Tibial artery (tissue), 4 donors: ENCODE measurements at regions not wholly inside any gene's neighbourhood (a gene's known extent, or its start where the extent isn't known, plus 50 kb on each side); places are given as distances from the start of the nearest gene placed in this dataset.

Experiments
- DNase-seq, 2 donors: peaks; one replicate each; pipeline ENCODE4 v3.0.0-alpha.2; 2019
- H3K27ac ChIP-seq, 2 donors: fragments of 200-600 bp; sonication (generic) in 1 of 2; 1 replicate in 1 of 2; 2 replicates in 1 of 2; pipeline ENCODE4 v1.5.1; 2018 to 2019; ENCODE audit warnings: mild to moderate bottlenecking in 1 of 2
- H3K27me3 ChIP-seq, 2 donors: fragments of 200-600 bp; sonication (generic) in 1 of 2; one replicate each; pipeline versions ENCODE4 v1.5.1 to v1.6.0; 2016 to 2019
- H3K36me3 ChIP-seq, 3 donors: fragments of 200-600 bp; sonication (generic) in 2 of 3; one replicate each; pipeline ENCODE4 v1.5.1; 2016 to 2019; ENCODE audit warnings: mild to moderate bottlenecking in 2 of 3
- H3K4me1 ChIP-seq, 4 donors: fragments of 200-600 bp; sonication (generic) in 2 of 4; 1 replicate in 3 of 4; 2 replicates in 1 of 4; pipeline ENCODE4 v1.5.1; 2016 to 2019
- H3K4me3 ChIP-seq, 2 donors: fragments of 200-600 bp; sonication (generic) in 1 of 2; 1 replicate in 1 of 2; 2 replicates in 1 of 2; pipeline ENCODE4 v1.5.1; 2018 to 2019; ENCODE audit warnings: mild to moderate bottlenecking in 2 of 2
- H3K9me3 ChIP-seq, 3 donors: fragments of 200-600 bp; sonication (generic) in 1 of 3; one replicate each; pipeline ENCODE4 v1.5.1; 2016 to 2019
- CTCF ChIP-seq, 2 experiments: fragments of 200-600 bp in 1 of 2; fragments of 450-650 bp in 1 of 2; IDR thresholded peaks; one replicate each; pipeline ENCODE4 v1.5.1; 2017 to 2019; ENCODE audit warnings: antibody characterized with exemption in 2 of 2, mild to moderate bottlenecking in 1 of 2, moderate library complexity in 1 of 2
- intact Hi-C: fragments of 100-400 bp; cut with DNase I; formaldehyde crosslinking; loops from one replicate; pipeline ENCODE4 v1.15.0; 2023; ENCODE audit warnings: low total_unique reads

- Histone ChIP-seq H3K36me3 (no peaks in the 10 kb centered on the region), H3K27ac (no peak overlapping the region), H3K4me1 (no peaks in the 10 kb centered on the region), H3K27me3 (peaks cover 0 to 40% of the 10 kb centered on the region in 2 donors), H3K4me3 (no peak overlapping the region), H3K9me3 (peaks cover 0 to 4% (median 3%) of the 10 kb centered on the region in 3 donors)
- TF ChIP-seq CTCF (IDR thresholded peaks at IDR 0.05), result no peak
- no peak for DNase-seq
- intact Hi-C loops, result no loop called here
Measured at GRCh38 chr1:38273196-38273804, 226.7 kb upstream of the POU3F1 start.

GRCh38 chr1:38272515-38272914 lies 225.9 kb upstream of the POU3F1 start:
- H3K4me3 ChIP-seq, result no peak overlapping the region
- no peaks in the 10 kb centered on the region for H3K36me3 ChIP-seq
- DNase-seq, result no peak
- no peak overlapping the region for H3K27ac ChIP-seq
- H3K4me1 ChIP-seq, result no peaks in the 10 kb centered on the region
- intact Hi-C loops, result no loop called here
- TF ChIP-seq CTCF (IDR thresholded peaks at IDR 0.05), result no peak
- H3K9me3 ChIP-seq, result no peaks in the 10 kb centered on the region
- peaks cover 0 to 42% of the 10 kb centered on the region in 2 donors for H3K27me3 ChIP-seq

- intact Hi-C loops, result no loop called here
- no peak for DNase-seq
- H3K4me1 ChIP-seq, result no peaks in the 10 kb centered on the region
- H3K9me3 ChIP-seq, result no peaks in the 10 kb centered on the region
- H3K36me3 ChIP-seq, result no peaks in the 10 kb centered on the region
- TF ChIP-seq CTCF (IDR thresholded peaks at IDR 0.05), result no peak
- H3K27me3 ChIP-seq, result peaks cover 0 to 53% of the 10 kb centered on the region in 2 donors
- H3K4me3 ChIP-seq, result no peak overlapping the region
- no peak overlapping the region for H3K27ac ChIP-seq
Measured at GRCh38 chr1:38270849-38271633, 224.4 kb upstream of the POU3F1 start.

GRCh38 chr1:38269923-38270848 lies 223.6 kb upstream of the POU3F1 start:
- H3K9me3 ChIP-seq, result no peaks in the 10 kb centered on the region
- intact Hi-C loops, result no loop called here
- no peak for DNase-seq
- H3K4me3 ChIP-seq, result no peak overlapping the region
- H3K27me3 ChIP-seq, result peaks cover 0 to 55% of the 10 kb centered on the region in 2 donors
- no peaks in the 10 kb centered on the region for H3K36me3 ChIP-seq
- no peak for TF ChIP-seq CTCF (IDR thresholded peaks at IDR 0.05)
- no peaks in the 10 kb centered on the region for H3K4me1 ChIP-seq
- H3K27ac ChIP-seq, result no peak overlapping the region

GRCh38 chr1:38268226-38268625 lies 221.6 kb upstream of the POU3F1 start:
- Histone ChIP-seq H3K4me1 (no peaks in the 10 kb centered on the region), H3K27me3 (peaks cover 0 to 57% of the 10 kb centered on the region in 2 donors), H3K36me3 (no peaks in the 10 kb centered on the region), H3K9me3 (no peaks in the 10 kb centered on the region), H3K4me3 (no peak overlapping the region), H3K27ac (no peak overlapping the region)
- no peak for TF ChIP-seq CTCF (IDR thresholded peaks at IDR 0.05)
- intact Hi-C loops, result no loop called here
- DNase-seq, result no peak
